Hematopoietic multipotent progenitor cell (in vitro differentiated cells): ENCODE measurements at regions not wholly inside any gene's neighbourhood (a gene's known extent, or its start where the extent isn't known, plus 50 kb on each side); places are given as distances from the start of the nearest gene placed in this dataset.

ENCODE experiments used
- DNase-seq, 3 donors: peaks; one replicate each; pipeline ENCODE4 v3.0.0-alpha.2; 2011 to 2015; ENCODE audit warnings: low read depth in 2 of 3, low spot score in 2 of 3

GRCh38 chr12:30874455-30875321 lies 51.9 kb upstream of the TSPAN11 start:
- DNase-seq: no peak

GRCh38 chr12:30870491-30871265 lies 55.9 kb upstream of the TSPAN11 start:
- no peak for DNase-seq

GRCh38 chr12:30867415-30867814 lies 59.1 kb upstream of the TSPAN11 start:
- no peak for DNase-seq

GRCh38 chr12:30866256-30866655 lies 60.3 kb upstream of the TSPAN11 start:
- no peak for DNase-seq

- DNase-seq: no peak
Observed at GRCh38 chr12:30863839-30864238, 62.7 kb upstream of the TSPAN11 start.

- DNase-seq: no peak
Observed at GRCh38 chr12:30862486-30862885, 64.1 kb upstream of the TSPAN11 start.

- no peak for DNase-seq
Observed at GRCh38 chr12:30859226-30859625, 67.3 kb upstream of the TSPAN11 start.

- DNase-seq: no peak
Observed at GRCh38 chr12:30858471-30858870, 68.1 kb upstream of the TSPAN11 start.

- DNase-seq: no peak
Observed at GRCh38 chr12:30853561-30854133, 72.9 kb upstream of the TSPAN11 start.

GRCh38 chr12:30850684-30851083 lies 75.9 kb upstream of the TSPAN11 start:
- DNase-seq: no peak

GRCh38 chr12:30847259-30847658 lies 79.3 kb upstream of the TSPAN11 start:
- peak in 2 of 3 donors; percentile 54 to 78 for DNase-seq

GRCh38 chr12:30846776-30847175 lies 79.8 kb upstream of the TSPAN11 start:
- no peak for DNase-seq

GRCh38 chr12:30845676-30846075 lies 80.9 kb upstream of the TSPAN11 start:
- no peak for DNase-seq

- DNase-seq: no peak
Observed at GRCh38 chr12:30843211-30843610, 83.3 kb upstream of the TSPAN11 start.

- DNase-seq: no peak
Observed at GRCh38 chr12:30840715-30841114, 85.8 kb upstream of the TSPAN11 start.

GRCh38 chr12:30839643-30840220 lies 85.0 kb upstream of the CAPRIN2 start:
- no peak for DNase-seq

- DNase-seq: no peak
Observed at GRCh38 chr12:30837595-30837994, 82.8 kb upstream of the CAPRIN2 start.

- no peak for DNase-seq
Observed at GRCh38 chr12:30836656-30837445, 82.1 kb upstream of the CAPRIN2 start.

GRCh38 chr12:30835216-30835615 lies 80.5 kb upstream of the CAPRIN2 start:
- no peak for DNase-seq

- DNase-seq: no peak
Observed at GRCh38 chr12:30830751-30831150, 76.0 kb upstream of the CAPRIN2 start.
